DMS79 treated with DMSO at 0.1 percent for 48 hours (cell line): ENCODE measurements at regions not wholly inside any gene's neighbourhood (a gene's known extent, or its start where the extent isn't known, plus 50 kb on each side); places are given as distances from the start of the nearest gene placed in this dataset.
"Not testable (repeated sequence)": the region's sequence is repeated elsewhere in the genome, so short reads cannot be mapped to it uniquely, and the experiment has no call there.

Source experiments
- DNase-seq: peaks from one replicate; lab custom pipeline; 2025; lab: John Stamatoyannopoulos, UW

DNA sequence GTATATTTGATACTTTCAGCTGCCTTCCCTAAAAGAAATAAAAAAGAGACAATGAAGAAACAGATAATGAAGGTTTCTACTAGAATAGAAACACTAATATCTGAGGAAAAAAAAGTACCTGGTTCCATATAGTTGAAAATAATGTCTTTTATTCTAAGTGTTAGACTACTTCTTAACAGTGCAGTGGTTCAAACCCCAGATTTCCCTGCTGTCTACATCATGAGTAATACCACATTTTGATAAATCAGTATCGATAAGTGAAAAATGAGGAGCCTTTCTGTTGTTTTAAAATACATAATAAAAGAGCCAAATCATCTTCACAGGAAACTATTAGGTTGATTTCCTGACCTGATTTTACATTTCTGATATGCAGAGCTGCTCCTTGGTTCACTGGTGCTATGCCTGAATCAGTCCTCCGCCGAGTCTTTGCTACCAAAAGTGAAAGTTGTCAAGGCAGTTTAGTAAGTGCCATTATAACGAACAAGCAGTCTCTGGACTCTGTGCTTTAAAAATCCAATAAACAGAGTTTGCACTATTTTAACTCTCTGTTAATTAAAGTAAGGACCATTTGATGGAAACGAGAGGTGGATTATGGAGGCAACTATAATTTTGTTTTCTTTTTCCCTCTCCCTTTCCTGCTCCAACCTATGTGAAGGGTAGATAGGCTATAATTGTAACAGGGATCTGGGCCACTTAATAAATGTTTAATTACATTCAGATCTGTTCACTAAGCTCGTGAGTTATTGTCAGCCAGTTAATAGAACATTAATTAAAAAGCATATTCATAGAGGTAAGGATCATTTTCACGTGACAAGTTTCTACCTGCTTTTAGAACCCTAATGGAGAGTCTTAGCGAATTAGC, 724.5 kb upstream of the RAG2 start:
- no peak for DNase-seq

DNA sequence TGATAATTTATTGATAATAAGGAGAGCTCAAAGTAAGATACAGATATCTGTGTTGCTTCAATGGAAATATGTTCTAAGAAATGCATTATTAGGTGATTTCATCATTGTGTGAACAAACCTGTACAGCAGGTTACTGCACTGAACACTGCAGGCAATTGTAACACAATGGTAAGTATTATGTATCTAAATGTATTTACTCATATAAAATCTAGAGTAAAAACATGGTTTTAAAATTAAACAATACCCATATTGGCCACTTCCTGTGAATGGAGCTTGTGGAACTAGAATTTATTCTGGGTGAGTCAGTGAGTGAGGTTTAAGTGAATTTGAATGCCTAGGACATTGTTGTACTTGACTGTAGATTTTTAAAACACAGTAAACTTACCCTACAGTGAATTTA, 722.9 kb upstream of the RAG2 start:
- no peak for DNase-seq

DNA sequence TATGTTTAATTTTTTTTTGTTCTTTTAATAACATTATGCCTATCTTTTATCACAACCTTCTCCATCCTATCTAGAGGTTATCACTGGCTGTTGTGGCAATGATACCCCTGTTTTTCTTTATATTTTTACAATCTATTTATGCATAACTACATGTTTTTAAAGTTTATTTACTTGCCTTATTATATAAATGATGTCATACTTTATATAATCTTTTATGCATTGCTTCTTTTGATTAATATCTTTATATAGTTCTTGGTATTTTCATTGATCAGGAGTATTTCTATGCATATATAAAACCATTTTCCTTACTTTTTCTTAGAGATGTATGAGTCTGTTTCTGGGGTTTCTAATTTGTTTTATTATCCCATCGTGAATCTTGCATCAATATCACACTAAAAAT, 719.8 kb upstream of the RAG2 start:
- DNase-seq, result no peak

DNA sequence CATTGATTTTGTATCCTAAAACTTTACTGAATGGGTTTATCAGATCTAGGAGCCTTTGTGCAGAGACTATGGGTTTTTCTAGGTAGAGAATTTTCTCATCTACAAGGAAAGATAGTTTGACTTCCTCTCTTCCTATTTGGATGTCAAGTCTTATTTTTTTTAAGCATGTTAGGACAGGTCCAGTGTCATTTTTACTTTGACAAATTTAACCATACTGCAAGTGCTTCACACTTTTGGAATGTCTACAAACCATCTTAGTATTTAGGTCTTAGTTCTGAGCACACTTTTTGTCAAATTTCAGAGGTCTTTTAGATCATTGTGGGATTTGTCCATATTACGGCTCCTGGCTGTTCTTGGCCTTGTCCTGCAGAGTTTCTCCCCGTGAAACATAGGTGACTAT, 715.2 kb upstream of the RAG2 start:
- DNase-seq, result no peak

DNA sequence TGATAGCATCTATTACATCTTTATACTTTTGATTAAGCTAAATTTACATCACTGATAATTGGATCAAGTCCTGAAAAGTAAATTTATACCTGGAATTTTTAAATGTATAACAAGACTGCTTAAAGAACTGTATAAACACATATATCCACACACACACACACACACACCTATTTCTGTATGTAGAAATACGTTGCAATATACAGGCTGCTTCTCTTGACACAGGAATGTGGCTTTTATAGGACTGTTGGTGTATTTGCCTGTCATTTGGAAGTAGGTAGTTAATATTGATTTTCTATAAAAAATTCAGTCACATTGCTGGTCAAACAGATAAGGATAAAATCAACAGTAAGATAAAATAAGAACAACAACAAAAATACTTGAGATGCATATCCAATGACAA, 708.5 kb upstream of the RAG2 start:
- no peak for DNase-seq

DNA sequence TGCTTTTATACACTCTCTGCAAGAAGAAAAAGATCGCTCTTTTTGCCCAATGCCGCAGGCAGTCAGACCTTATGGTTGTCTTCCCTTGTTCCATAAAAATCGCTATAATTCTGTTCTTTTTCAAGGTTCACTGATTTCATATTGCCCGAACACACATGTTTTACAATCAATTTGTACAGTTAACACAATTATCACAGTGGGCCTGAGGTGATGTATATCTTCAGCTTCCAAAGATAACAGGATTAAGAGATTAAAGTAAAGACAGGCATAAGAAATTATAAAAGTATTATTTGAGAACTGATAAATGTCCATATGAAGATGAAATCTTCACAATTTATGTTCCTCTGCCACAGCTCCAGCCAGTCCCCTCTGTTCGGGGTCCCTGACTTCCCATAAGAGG, 703.4 kb upstream of the RAG2 start:
- DNase-seq, result not testable (repeated sequence)

DNA sequence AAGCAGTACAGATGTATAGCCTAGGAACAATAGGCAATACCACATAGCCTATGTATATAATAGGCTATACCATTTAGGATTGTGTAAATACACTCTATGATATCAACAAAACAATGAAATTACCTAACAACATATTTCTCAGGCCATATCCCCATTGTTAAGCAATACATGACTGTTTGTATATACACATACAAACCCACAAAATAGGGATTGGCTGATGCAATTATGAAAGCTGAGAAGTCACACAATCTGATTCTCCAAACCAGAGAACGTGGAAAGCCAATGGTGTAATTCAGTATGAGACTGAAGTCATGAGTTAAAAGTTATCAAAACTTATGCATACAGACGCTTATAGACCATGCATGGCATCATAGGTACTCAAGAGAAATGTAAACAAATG, 700.1 kb upstream of the RAG2 start:
- DNase-seq, result no peak

DNA sequence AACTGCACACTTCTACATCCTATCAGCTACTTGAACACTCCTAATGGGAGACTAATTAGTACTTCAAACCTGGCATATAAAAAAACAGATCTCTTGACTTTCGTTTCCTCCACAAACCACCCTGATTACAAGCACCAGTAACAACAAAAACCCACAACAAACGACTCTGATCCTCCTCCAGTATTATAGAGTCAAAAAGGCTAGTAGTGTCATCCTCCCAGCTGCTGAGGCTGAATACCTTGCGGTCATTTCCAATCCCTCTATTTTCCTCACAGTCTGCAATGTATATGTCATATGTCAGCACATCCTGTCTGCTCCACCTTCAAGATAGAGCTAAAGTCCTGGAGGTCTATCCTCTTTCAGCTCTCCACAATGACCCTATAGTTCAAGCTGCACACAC, 688.9 kb upstream of the RAG2 start:
- no peak for DNase-seq

DNA sequence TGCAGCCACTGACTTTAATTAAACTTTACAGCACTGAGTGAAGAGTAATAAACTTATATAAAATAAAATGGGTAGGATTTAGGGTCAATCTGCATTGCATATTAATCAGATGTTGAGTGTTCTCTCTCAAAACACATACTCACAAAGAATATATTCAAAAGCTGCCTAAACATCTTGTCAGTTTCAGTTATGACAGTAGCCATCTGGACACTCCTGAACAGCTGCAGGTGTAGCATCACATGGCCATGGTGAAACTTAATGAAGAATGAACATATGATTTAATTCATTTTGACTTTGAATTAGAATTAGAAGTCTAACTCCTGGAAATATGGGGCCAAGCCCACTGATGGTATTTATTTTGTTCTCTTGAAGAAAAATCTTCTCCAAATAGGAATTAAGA, 684.3 kb upstream of the RAG2 start:
- no peak for DNase-seq

DNA sequence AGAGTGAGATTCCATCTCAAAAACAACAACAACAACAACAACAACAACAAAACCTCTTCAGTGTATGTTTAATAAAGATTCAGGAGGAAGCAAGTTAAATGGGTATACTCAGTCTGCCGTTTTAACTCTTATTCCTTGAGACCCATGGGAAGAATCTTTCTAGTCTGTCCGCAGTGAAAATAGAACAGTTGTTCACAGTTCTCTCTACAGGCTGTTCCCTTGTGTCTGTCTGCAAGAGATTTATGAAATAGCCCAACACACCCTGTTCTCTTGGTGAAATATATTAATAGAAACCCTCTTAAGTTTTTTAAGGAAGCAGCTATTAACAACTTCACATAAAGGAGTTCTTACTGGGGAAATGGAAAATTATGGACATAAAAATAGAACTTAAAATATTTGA, 682.2 kb upstream of the RAG2 start:
- DNase-seq, result no peak

DNA sequence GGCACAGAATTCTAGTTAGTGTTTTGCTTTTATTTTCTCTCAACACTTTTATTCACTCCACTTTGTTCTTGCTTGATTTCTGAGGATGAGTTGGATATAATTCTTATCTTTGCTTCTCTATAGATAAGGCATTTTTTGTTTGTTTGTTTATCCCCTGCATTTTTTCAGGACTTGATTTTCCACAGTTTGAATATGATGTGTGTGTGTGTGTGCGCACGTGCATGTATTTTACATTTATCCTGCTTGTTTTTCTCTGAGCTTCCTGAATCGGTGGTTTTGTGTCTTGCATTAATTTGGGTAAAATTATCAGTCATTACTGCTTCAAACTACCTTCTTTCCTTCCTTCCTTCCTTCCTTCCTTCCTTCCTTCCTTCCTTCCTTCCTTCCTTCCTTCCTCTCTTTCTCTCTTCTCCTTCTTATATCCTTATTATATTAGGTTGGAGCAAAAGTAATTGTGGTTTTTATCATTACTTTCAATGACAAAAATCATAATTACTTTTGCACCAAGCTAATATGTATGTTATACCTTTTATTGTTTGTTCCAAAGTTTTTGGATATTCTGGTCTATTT, 679.9 kb upstream of the RAG2 start:
- no peak for DNase-seq

DNA sequence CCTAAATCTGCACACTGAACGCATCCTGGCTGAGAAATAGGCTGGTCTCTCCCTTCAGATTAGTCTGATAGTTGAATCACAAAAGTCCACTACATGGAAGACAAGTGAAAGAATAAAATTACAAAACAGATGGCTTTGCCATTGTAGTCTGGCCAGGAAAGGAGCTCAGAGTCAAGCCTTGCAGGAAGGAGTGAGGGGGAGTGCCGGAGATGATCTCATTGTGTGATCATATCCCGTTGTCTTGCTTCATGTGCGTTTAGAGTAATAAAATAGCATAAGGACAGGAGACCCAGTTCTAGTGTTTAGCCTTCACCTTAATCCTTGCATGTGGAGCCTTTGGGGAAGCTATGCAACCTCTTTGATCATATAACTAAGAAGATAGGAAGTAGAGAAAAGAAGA, 666.7 kb upstream of the RAG2 start:
- no peak for DNase-seq

DNA sequence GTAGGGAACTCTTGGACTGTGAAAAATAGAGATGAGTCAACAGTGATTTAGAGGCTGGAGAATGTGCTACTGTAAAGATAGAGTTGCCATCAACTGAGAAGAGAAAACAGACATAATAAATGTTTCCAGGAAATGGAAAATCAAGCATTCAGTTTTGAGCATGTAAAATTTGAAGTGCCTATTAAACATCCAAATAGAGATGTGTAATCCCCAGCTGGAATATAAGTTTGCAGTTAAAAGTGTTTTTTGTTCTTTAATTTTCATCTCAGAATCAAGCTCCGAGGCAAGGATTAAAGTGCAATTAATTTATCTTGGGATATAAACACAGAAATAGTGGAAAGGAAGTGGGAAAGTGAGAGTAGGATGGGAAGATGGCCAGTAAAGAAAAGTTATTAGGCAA, 666.0 kb upstream of the RAG2 start:
- no peak for DNase-seq

DNA sequence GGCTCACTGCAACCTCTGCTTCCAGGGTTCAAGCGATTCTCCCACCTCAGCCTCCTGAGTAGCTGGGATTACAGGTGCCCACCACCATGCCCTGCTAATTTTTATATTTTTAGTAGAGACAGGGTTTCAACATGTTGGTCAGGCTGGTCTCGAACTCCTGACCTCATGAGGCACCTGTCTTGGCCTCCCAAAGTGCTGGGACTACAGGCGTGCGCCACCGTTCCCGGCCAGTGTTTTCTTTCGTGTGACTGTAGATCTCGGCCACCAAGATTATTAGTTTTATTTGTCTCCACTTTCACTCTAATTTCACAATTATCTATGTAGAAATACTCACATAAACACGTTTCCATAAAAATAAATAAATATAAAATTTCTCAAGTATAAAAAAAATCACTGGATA, 665.4 kb upstream of the RAG2 start:
- DNase-seq, result not testable (repeated sequence)

DNA sequence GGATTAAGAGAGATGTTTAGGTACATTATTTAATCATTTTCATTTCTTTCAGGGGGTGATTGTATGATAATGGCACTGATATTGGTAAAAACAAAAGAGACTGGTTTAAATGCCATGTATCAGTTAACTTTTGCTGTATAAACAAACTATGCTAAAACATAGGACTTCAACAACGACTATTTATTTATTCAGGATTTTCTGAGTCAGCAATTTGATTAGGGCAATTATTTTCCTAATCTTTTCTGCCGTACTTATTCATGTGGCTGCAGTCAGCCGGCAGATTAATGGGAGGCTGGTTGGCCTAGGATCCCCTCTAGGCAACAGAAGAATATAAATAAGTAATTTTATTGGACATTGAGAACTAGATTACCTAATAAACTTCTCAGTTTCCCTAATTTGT, 661.7 kb upstream of the RAG2 start:
- no peak for DNase-seq

DNA sequence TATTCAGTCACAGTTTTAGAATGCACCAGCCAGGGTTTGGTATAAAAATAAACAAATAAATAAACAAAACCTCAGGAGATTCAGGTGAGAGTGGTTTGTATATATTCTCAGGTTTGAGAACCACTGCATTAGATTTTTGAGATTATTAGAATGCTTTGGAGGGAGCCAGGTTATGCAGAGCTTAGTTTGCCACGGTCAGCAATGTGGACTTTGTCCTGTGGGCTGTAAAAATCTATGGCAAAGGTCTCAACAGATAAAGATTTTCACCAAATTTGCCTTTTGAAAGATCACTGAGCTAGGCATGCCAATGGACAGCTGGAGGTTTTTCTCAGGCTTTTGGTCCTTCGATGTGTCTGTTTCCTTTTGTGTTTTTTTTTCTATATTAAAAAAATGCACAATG, 650.1 kb upstream of the RAG2 start:
- DNase-seq, result no peak

DNA sequence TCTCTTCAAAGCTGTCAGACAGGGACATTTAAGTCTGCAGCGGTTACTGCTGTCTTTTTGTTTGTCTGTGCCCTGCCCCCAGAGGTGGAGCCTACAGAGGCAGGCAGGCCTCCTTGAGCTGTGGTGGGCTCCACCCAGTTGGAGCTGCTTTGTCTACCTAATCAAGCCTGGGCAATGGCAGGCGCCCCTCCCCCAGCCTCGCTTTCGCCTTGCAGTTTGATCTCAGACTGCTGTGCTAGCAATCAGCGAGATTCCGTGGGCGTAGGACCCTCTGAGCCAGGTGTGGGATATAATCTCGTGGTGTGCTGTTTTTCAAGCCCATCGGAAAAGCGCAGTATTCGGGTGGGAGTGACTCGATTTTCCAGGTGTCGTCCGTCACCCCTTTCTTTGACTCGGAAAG, 648.1 kb upstream of the RAG2 start:
- not testable (repeated sequence) for DNase-seq

DNA sequence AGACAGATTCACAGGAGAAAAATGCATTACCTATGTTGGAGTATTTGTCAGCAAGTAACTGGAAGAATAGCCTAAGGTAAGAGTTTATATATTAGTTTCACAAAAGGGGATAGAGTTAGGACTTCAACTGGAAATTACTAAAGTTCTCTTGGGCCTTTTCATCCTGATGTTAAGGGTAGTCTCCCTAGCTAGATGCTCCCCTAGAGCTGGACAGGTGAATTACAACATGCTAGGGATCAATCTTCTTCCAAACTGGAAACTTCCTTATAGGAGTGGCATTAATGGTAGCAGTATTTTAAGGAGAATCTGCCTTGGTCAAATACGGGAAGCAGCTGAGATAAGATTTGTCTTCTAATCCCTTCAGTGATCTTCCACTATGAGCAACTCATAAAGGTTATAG, 632.8 kb upstream of the RAG2 start:
- DNase-seq, result no peak

DNA sequence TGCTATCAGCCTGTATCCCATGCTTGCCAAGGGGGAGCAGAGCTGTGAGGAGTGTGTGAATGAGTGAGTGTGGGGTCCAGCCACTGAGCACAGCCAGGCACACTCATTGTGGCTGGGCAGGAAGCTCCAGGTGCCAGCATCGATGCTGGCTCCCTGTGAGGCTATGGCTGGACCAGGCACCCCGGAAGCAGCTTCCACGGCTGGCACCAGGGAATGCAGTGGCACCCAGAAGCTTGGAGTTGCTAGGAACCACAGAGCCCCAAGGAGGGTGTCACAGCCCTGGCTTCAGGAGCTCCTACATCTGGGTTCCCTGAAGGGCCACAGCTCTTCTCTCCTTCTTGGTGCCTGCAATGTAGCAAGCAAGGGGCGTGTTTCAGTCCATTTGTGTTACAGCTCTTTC, 625.9 kb upstream of the RAG2 start:
- DNase-seq, result no peak

DNA sequence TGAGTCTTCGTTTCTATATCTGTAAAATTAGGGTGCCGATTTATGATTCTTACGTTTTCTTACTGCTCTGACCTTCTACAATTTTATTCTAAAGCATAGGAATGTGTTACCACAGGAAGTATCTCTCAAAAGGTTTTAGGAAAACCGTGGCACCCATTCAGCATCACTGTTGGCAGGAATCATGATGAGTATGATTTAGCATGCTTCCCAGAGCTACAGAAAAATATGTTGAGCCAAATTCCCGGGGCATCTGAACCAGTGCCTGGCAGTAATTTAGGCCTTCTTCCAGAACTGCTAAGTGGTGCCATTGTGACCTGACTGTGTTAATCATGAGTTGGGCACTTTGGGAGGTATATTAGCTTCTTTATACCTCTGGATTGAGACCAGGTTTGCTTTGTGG, 605.0 kb upstream of the RAG2 start:
- DNase-seq, result no peak

DNA sequence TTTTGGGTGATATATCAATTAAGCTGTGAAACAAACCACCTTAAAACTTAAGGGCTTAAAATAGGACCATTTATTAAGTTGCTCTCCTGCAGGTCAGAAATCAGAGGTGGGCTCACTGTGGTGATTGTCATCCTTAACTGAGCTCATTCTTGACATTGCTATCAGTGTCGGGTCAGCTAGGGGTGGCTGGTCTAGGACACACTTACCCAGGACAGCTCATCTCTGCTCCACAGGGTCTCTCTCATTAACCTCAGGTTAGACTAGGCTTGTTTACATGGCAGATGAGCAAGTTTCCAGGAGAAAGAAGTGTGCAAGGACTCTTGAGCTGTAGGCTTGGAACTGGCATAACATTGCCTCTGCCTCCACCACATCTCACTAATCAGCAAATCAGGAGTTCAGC, 601.0 kb upstream of the RAG2 start:
- no peak for DNase-seq

DNA sequence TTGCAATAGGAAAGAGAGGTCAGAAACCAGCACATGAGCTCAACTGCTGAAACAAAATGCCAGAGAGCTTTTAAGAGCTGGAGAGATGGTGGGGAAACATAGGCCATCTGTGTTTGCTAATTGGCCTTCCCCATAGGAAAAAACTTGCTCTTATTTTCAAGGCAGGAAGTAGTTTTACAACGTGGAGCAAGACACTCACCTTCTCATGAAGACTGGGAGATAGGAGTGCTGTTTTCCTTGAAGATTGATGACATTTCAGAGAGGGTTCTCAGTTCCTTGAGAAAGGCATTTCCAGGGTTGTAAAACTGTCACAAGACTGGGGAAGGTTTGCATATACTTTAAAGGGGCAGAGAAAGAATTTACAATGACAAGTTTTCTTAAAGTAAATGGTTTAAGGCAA, 586.3 kb upstream of the RAG2 start:
- no peak for DNase-seq

DNA sequence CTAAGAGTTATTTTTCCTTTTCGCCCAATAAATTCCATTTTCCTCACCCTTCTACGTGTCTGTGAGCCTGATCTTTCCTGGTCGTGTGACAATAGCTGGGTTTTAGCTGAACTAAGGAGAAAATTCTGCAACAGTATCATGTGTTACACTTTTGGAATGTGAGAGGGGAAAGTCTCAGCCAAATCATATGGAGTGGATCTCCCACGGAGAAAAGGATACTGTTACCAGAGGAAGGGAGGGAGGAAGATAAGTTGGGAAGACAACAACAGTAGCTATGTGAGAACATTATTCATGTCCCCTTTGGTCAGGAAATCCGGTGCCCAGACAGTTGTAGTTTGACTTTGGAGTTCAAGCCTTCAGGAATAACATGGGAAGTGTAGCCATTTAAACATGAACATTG, 584.0 kb upstream of the RAG2 start:
- no peak for DNase-seq

DNA sequence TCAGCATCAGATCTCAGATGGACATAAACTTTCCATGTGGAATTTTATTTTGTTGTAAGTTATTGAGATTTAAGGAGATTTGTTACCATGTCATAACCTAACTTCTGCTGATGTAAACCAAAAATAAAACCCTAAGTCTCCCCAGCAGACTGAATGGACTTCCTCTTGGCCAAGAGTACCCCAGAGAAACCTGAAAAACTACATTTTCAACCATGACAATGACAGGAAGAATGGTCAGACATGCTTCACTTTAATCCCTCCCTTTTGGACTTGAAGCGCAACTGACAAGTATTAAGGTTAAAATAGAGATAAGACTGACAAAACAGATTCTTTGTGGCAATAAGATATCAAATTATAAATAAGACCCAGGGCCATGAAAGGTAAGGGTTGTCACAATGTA, 579.7 kb upstream of the RAG2 start:
- DNase-seq, result no peak
